Tibial nerve (tissue), 3 donors: ENCODE measurements at regions not wholly inside any gene's neighbourhood (a gene's known extent, or its start where the extent isn't known, plus 50 kb on each side); places are given as distances from the start of the nearest gene placed in this dataset.

ENCODE experiments used
- POLR2A ChIP-seq, 2 donors: fragments of 450-650 bp; IDR thresholded peaks; one replicate each; pipeline ENCODE4 v1.6.1; 2017; ENCODE audit warnings: antibody characterized with exemption in 2 of 2, mild to moderate bottlenecking in 2 of 2, moderate library complexity in 2 of 2
- TF ChIP-seq, protein P1 (sequence below), 5 experiments: fragments of 200-600 bp in 3 of 5; fragments of 450-650 bp in 2 of 5; sonication (generic) in 3 of 5; IDR thresholded peaks; one replicate each; pipeline ENCODE4 v1.5.1; 2016 to 2019; ENCODE audit warnings: antibody characterized with exemption in 5 of 5, mild to moderate bottlenecking in 3 of 5, moderate library complexity in 2 of 5

DNA sequence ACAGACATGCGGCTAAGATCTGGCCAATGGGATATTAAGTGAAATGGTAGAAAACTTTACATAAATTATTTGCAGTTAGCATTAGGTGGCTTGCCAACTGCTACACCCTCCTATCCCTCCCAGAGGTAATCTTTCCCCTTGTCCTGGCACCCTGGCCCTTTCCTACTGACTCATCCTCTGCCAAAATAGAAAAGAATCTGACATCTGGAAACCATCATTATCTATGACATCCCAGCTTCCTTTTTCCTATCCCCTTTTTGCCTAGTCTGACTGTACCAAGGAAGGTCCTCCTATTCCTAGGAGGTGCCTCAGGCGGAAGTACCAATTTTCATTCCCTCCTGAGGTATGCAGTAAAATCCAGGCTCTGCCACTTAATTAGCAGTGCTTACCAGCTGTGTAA lies 163.6 kb upstream of the KLF3 start:
- no peak for TF ChIP-seq POLR2A (IDR thresholded peaks at IDR 0.05)
- TF ChIP-seq, protein P1, sequence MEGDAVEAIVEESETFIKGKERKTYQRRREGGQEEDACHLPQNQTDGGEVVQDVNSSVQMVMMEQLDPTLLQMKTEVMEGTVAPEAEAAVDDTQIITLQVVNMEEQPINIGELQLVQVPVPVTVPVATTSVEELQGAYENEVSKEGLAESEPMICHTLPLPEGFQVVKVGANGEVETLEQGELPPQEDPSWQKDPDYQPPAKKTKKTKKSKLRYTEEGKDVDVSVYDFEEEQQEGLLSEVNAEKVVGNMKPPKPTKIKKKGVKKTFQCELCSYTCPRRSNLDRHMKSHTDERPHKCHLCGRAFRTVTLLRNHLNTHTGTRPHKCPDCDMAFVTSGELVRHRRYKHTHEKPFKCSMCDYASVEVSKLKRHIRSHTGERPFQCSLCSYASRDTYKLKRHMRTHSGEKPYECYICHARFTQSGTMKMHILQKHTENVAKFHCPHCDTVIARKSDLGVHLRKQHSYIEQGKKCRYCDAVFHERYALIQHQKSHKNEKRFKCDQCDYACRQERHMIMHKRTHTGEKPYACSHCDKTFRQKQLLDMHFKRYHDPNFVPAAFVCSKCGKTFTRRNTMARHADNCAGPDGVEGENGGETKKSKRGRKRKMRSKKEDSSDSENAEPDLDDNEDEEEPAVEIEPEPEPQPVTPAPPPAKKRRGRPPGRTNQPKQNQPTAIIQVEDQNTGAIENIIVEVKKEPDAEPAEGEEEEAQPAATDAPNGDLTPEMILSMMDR (IDR thresholded peaks at IDR 0.05), result no peak
